ENCODE measurements at regions not wholly inside any gene's neighbourhood (a gene's known extent, or its start where the extent isn't known, plus 50 kb on each side); places are given as distances from the start of the nearest gene placed in this dataset.

DNA sequence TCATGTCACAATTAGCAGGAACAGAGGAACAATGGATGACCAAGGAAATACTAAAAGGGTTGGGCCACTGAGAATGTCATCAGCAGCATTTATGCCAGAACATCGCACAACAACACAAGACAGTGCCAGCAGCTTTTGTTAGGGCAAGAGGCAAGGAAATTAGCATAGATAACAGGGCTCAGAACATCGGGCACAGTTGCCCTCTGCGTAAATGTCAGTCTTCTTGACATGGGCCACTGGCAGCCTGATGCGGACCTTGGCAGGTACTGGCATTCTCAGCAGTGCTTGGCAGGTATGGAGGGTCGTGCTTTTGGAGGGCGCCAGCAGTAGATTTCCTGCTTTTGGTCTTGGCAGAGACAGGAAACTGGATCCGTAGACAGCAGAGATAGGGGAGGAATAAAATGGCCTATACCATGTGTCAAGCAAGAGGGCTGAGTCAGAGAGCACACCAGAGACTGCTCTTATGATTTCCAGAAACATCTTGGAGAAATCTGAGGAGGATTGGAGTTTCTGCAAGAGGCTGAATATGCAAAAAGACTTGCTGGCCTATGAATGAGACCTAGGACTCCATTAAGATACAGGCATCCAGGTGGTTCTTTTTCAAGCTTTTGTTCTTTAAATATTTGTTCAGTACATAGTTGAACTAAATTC, 371.5 kb upstream of the MTPN start:
- TF ChIP-seq, protein P1, sequence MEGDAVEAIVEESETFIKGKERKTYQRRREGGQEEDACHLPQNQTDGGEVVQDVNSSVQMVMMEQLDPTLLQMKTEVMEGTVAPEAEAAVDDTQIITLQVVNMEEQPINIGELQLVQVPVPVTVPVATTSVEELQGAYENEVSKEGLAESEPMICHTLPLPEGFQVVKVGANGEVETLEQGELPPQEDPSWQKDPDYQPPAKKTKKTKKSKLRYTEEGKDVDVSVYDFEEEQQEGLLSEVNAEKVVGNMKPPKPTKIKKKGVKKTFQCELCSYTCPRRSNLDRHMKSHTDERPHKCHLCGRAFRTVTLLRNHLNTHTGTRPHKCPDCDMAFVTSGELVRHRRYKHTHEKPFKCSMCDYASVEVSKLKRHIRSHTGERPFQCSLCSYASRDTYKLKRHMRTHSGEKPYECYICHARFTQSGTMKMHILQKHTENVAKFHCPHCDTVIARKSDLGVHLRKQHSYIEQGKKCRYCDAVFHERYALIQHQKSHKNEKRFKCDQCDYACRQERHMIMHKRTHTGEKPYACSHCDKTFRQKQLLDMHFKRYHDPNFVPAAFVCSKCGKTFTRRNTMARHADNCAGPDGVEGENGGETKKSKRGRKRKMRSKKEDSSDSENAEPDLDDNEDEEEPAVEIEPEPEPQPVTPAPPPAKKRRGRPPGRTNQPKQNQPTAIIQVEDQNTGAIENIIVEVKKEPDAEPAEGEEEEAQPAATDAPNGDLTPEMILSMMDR (IDR thresholded peaks at IDR 0.05) = no peak
- intact Hi-C loops (cut with DNase I) = loop anchor here in 2 of 10 donors (5.0 kb wide), 1 partner anchor 311 kb away; no protein-coding TSS in a partner anchor
- no peak overlapping the region for H3K4me3 ChIP-seq
- no peaks in the 10 kb centered on the region for H3K27me3 ChIP-seq
- H3K4me1 ChIP-seq = peaks cover 0 to 14% (median 0%) of the 10 kb centered on the region in 9 donors
- H3K27ac ChIP-seq = peak overlapping the region in 8 of 10 donors; percentile 12 to 63 (median 42)
- H3K36me3 ChIP-seq = no peaks in the 10 kb centered on the region
- WGBS, 2 donors = 26 to 42% methylated on average over 7 of the region's 7 CpGs
- DNase-seq = peak; percentile 36 to 55
- ATAC-seq = peak; percentile 42 to 98 (median 93)
- no peaks in the 10 kb centered on the region for H3K9me3 ChIP-seq

DNA sequence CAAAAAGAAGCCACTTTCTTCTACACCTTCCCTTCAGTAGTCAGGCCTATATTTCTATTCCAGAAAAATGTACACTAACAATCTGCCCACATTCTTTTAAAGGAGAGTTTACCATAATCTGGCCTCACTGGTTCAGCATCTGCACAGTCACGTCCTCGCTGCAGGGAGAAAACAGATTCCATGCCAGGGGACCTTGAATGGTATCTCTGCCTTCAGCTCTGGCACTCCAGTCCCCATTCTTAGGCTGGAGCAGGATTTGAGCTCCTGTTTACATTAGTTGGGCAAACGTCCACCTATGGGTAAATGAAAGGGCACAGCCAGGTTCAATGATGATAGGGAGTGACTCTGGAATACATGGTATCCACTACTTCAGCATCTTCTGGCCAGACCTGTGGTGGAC, 371.0 kb upstream of the MTPN start:
- Histone ChIP-seq H3K27me3 (no peaks in the 10 kb centered on the region), H3K4me3 (no peak overlapping the region), H3K9me3 (no peaks in the 10 kb centered on the region), H3K27ac (peak overlapping the region in 7 of 10 donors; percentile 4 to 63 (median 41)), H3K4me1 (peaks cover 0 to 14% (median 0%) of the 10 kb centered on the region in 9 donors), H3K36me3 (no peaks in the 10 kb centered on the region)
- peak in 5 of 8 donors; percentile 37 to 59 (median 51) for ATAC-seq
- intact Hi-C loops (cut with DNase I) = loop anchor here in 2 of 10 donors (5.0 kb wide), 1 partner anchor 311 kb away; no protein-coding TSS in a partner anchor
- DNase-seq = no peak
- 46 to 49% methylated on average over 3 of the region's 3 CpGs for WGBS, 2 donors
- TF ChIP-seq, protein P1 (IDR thresholded peaks at IDR 0.05) = no peak

DNA sequence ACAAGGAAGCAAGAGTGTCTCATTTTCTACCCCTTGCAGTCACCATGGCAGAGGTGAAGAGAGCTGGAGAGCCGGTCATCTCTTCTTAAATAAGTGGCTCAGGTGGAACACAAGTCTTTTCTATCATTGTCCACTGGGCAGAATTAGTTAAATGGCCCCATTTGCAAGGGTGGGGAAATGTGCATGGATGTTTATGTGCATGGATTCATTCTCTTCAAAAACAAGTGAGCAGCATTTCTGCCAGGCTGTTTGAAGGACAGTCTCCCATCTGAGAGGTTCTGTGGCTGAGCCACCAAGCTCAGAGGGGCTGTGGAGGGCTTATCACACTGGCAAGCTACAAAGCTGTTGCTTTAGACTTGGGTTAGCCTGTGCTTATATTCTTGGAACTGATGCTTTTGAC, 370.3 kb upstream of the MTPN start:
- no peak for ATAC-seq
- Histone ChIP-seq H3K4me3 (no peak overlapping the region), H3K27ac (peak overlapping the region in 3 of 10 donors; percentile 41 to 63 (median 52)), H3K9me3 (no peaks in the 10 kb centered on the region), H3K27me3 (no peaks in the 10 kb centered on the region), H3K36me3 (no peaks in the 10 kb centered on the region), H3K4me1 (peaks cover 0 to 14% (median 0%) of the 10 kb centered on the region in 9 donors)
- 81 to 97% methylated on average over 1 of the region's 1 CpG for WGBS, 2 donors
- intact Hi-C loops (cut with DNase I) = loop anchor here in 2 of 10 donors (5.0 kb wide), 1 partner anchor 310 kb away; no protein-coding TSS in a partner anchor
- TF ChIP-seq, protein P1 (IDR thresholded peaks at IDR 0.05) = no peak
- no peak for DNase-seq

DNA sequence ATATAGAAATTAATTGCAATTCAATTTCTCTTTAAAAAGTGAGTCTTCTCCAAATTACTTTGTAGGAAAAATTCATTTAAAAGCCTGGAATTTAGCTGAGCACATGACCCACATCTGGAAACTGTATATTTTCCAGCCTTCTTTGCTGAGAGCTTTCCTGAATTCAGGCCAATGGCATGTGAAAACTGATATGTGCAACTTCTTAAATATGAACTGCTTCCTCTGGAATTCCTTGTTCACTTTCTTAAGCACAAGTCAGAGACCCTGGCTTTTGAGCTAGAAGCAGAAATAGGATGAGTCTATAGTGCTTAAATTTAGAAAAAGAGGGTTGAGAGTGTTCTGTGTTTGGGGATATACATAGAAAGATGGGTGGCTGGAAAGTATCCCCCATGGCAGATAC, 365.1 kb upstream of the MTPN start:
- Histone ChIP-seq H3K36me3 (no peaks in the 10 kb centered on the region), H3K27ac (no peak overlapping the region), H3K27me3 (no peaks in the 10 kb centered on the region), H3K4me1 (no peaks in the 10 kb centered on the region), H3K9me3 (no peaks in the 10 kb centered on the region), H3K4me3 (no peak overlapping the region)
- DNase-seq = no peak
- no peak for ATAC-seq
- intact Hi-C loops (cut with DNase I) = no loop called here
- TF ChIP-seq, protein P1 (IDR thresholded peaks at IDR 0.05) = no peak
